Amniotic stem cell (primary cell): ENCODE measurements at regions not wholly inside any gene's neighbourhood (a gene's known extent, or its start where the extent isn't known, plus 50 kb on each side); places are given as distances from the start of the nearest gene placed in this dataset.
A peak's percentile ranks its signal among the peaks of the same experiment; 100 is the strongest.

Experiments used
- DNase-seq: peaks from one replicate; lab custom pipeline; 2025; lab: John Stamatoyannopoulos, UW

DNA sequence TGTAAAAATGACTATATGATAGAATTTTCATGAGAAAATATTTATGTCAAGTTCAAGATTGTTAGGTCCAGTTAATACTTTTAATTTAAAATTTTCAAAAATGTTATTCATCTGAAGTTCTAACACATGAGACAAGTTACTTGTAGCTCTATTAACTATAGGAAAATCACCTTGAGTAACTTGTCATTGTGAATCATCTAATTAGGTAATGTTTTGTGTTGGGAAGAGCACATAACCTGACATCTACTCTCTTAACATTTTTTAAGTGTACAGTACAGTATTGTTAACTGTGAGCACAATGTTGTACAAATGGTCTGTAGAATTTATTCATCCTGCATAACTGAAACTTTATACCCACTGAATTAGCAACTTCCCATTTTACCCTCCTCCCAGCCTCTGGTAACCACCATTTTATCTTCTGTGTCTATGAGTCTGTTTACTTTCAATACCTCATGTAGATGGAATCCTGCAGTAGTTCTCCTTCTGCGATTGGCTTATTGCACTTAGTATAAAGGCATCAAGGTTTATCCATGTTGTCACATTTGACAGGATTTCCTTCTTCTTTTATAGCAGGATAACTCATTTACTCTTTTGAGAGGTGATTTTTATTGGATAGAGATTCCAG, 54.6 kb downstream of the ARL4A start:
- no peak for DNase-seq

DNA sequence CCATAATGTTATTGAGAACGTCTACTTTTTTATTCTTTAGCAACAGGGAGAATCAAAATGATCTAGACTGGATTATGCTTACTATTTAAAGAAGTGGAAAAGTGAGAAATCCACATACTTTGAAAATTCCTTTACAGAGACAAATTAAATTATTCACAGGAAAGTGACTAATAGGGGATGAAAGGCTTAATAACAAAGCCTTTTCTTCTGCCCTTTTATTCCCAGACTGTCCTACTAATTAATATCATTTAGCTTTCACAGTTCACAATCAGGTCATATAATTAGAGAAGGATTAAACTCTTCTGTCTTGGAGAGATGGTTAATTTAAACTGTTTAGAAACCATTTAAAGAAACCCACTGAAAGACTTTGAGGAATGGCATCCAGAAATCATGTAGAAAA, 58.8 kb downstream of the ARL4A start:
- DNase-seq, result no peak

DNA sequence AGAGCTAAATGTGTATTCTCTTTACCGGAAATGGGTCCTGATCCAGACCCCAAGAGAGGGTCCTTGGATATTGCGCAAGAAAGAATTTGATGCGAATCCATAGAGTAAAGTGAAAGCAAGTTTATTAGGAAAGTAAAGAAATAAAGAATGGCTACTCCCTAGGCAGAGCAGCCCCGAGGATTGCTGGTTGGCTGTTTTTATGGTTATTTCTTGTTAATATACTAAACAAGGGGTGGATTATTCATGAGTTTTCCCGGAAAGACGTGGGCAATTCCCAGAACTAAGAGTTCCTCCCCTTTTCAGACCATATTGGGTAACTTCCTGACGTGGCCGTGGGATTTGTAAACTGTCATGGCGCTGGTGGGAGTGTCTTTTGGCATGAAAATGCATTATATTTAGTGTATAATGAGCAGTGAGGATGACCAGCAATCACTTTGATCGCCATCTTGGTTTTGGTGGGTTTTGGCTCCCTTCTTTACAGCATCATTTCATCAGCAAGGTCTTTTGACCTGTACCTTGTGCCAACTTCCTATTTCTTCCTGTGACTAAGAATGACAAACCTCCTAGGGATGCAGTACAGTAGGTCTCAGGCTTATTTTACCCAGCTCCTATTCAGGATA, 60.4 kb downstream of the ARL4A start:
- no peak for DNase-seq

DNA sequence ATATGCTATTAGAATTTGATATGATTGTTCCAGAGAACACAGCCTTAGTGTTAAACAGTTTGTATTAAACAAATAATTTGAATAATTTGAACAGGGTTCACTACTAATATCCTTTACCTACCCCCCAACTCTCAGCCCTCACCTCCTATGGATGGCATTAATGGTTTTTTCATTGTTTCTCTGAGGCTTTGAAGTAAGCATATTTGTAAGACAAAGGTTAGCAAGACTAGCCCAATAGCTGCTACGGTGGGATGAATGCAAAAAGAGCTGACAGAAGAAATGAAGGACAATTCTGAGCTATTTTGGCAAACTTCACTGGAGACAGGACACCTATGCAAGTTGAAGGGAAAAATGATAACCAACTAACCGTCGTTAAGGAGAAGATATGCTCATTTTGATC, 61.6 kb downstream of the ARL4A start:
- no peak for DNase-seq

DNA sequence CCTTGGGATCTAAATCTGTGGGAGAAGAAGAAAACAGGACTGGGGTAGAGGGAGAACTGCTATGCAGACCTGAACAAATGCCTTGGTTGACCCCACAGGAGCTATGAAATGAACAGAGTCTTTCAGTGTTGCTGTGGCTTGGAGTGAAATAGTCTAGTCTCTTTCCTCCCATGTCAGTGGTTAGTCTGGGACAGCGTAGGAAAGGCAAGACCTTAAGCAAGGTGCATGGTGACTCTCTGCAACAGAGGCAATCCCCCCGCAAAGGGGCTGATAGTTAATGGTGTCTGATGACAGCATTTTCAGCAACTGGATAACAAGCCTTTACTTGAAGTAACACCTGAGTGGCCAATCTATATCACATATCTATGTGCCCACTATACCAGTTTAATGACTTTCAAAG, 62.3 kb downstream of the ARL4A start:
- DNase-seq, result no peak

DNA sequence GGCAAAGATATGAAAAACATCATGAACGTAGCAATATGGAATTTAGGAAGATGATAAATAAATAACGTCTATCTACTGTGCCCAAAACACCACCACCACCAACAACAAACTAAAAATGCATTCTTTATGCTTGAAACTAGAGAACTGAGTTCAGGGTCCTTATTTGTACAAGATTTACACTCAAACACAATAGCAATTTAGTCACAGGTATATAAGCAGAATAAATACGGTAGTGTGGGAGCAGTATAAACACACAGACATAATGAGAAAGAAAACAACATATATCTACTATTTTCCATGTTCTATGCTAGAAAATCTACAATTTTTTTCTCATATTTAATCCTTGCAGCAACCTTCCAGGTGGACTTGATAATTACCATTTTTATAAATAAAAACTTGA, 64.3 kb downstream of the ARL4A start:
- no peak for DNase-seq

DNA sequence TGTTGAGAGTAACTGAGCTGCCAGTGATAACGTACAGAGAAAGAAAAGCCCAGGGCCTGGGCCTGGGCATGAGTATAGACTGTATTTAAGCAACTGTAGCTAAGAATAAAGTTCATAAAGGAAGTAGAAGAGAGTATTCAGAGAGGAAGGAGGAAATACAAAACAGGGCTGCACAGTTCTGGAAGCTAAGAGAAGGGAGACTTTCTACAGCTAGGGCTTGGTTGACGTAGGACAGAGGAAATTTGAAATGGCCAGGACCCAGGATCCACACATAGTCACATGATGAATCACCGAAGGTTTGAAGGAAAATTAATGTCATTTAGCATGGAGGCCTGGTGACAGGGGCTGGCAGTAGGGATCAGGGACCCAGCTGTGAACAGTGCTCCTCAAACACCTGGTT, 66.7 kb downstream of the ARL4A start:
- no peak for DNase-seq

DNA sequence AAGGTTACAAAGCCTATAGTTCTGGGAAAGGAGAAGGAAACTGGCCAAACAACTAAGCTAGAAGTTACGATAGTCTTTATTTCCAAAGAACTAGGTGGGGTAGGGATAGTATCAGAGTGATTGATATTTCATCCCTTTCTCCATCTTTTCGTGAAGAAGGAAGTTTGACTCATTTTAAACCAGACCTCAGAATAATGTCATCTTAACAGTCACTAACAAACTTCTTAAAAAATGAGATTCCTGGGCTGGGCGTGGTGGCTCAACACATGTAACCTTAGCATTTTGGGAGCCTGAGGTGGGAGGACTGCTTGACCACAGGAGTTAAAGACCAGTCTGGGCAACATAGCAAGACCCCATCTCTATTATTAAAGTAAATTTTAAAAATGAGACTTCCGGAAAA, 69.4 kb downstream of the ARL4A start:
- DNase-seq, result no peak

DNA sequence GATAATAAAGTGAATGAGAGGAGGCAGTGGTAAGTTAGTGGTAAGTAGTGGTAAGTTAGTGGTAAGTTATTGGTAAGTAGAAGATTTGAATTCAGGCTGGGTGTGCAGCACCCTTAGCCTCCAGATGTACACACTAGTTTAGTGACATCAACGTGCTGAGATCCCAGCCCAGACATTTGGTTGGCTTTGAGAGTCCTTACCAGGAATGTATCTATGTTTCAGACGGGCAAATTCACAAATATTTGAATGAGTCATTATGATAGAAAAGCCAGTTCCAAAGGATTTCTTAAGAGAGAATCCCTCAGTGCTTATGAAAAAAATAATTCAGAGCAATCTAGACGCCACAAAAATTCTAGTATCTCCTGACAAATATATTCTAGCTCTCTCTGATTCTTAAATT, 70.0 kb downstream of the ARL4A start:
- peak; percentile 67 for DNase-seq

DNA sequence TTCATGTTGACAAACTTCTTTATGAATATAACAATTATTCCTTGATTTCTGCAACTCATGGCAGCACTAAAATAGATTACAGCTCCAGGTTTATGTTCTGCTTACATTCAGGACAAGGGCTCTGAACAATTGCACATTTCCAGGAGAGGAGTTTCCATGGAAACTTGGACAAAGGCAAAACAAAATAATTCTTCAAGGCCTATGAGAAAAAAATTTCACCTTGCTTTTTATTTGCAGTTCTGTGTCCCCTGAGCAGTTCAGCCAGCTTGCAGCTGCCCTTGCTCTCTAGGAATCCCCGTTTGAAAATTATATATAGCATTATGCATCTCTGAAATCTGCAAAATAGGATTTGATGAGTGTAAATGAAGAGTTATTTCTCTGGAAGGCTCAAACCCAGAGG, 71.7 kb downstream of the ARL4A start:
- no peak for DNase-seq

DNA sequence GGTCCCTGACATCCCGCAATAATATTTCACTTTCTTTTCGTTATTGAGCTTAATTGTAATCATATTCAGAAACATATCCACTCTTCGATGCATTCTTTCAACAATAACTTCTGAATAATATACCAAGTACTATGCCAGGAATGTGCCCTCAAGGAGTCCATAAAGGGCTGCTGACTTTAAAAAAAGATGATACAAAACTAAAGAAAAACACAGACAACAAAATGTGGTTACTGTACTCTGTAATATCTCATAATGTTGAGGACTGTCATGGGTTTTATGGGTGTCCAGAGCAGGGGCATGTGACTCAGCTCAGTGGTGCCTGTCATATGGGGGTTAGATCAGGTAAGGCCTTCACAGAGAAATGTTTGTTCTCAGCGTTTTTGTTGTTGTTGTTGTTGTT, 73.7 kb downstream of the ARL4A start:
- DNase-seq, result no peak

DNA sequence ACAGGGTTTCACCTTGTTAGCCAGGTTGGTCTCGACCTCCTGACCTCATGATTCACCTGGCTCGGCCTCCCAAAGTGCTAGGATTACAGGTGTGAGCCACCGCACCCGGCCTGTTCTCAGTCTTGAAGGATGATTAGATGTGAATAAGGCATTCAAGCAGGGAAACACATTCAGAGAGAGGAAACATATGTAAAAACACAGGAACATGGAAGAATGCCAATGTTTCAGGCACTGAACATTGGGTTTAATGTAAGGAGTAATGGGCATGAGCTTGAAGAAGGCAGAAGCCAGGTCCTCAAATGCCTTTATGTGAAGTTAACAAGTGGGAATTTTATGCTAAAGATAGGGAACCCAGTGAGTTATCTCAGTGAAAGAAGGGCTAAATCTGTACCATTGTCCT, 74.3 kb downstream of the ARL4A start:
- DNase-seq, result no peak

DNA sequence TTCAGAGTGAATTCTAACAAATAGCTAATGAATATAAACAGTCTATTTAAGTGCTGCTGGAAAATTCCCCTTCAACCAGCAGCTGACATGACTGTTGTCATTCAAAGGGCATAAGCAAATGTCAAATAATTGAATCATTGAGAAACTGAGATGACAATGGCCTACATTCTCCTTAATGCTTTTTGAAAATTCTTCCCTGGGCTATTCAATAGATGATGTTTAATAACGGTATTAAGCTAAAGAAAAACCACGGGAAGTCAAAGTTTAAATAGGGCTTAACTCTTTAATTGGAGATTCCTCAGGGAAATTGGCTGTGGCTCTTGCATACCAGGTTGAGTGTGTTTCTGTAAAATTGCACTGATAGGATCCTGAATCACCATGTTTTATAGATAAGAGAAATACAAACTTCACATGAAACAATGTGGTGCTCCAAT, 77.0 kb downstream of the ARL4A start:
- no peak for DNase-seq

DNA sequence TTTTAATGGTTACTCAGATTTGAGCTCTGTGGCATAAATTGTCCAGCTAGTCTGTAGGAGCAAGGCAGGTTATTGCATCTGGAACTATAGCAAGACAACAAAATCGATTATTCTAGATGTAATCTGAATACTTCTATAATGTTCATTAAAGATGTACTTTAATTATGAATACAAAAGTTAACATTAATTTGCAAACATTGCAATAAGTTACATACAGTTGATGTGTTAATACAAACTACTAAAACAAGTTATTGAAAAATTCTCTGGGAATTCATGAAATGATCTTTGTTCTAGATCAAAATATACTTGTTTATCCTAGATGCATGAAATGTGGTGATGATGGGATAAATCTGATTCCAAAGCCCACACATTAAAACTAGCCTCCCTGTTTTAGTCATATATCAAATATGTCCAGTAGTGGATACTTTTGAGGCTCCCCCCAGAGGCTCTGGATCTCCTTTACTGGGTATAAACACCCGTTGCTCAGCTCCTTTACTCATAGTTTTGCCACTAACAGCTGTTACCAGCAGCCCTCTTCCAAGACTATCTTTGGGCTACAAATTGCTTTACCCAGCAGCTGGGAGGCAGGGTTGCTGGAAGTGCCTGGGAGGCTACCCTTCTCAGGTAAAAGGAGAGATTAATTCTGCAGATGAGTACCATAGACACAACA, 78.1 kb downstream of the ARL4A start:
- no peak for DNase-seq

DNA sequence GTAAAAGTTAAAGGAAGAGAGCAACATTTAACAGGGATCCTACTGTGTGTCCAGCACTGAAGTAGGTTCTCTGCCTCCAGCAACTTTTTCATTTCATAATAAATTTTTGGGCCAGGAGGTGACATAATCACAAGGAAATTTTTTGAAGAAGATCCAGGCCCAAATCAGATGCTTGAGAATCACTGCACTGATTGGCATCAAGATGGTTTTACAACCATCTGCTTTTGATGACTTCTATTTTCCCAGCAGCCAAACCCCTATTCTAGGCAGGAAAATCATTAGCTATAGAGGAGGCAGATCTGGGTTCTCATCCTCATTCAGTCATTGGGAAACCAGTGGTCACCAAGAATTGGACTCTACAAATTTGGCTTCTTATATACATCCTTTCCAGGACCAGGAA, 79.0 kb downstream of the ARL4A start:
- no peak for DNase-seq

DNA sequence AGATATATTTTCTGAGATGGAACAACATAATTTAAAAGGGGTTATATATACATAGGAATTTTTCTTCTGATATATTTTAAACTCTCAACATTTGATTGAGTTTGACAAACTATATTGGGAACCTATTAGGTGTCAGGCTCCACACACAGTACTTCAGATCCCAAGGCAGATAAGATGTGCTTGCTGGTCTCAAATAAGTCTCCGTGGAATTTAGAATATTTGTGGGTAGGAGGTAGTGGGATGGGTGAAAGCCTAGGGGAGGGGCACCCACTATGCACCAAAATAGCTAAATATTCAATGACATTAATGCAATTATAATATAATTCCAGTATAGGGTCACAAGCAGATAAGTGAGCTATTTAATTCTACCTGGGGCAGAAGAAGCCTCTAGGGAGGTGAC, 81.5 kb downstream of the ARL4A start:
- DNase-seq, result no peak

DNA sequence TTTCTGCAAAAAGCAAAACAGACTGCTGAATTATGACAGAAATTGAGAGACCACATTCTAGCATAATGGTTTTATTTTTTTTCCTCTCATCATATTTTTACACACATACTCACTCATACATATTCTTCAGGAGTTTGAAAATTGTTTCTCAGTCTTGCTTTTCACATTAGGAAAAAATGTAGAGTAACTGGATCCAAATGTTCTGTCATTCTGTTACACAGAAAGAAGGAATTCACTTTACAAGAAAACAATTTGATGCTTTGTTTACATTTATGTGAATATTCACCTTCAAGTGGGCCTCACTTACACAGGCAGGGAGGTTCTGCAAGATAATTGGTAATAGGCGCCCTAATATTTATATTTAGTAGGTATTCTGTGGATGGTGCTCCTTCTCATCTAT, 82.0 kb downstream of the ARL4A start:
- DNase-seq, result no peak

DNA sequence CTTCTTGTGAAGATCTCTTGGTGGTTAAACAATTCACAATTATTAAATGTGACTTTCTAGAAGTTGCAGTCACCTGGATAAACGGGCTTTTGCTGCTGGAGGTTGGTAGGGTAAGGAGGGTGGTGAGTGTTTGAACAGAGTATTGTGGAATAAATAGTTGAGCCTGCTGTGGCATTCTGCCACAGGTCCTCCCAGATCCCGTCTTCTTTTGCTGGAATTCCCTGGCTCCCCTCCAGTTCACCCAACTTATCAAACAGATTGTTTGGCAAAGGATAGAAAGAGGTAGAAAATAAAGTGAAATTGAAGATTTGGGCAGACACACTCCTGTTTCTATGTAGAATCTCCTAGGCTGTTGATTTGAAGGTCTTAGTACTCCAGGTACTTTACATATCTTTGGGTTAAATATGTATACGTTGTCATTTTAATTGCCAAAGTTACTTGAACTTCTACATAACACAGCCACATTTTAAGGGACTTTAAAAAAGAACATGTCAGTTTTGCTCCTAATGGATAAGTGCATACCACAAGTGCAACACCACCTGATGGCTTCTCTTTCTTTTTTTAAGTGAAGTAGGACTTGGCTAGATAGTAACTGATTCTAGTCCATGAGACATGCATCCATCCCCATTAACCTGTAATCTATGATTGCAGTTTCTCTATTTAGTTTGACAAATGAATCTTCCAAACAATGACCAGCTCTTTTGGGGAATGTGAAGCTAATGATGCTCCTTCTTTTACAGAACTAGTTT, 83.0 kb downstream of the ARL4A start:
- DNase-seq, result no peak

DNA sequence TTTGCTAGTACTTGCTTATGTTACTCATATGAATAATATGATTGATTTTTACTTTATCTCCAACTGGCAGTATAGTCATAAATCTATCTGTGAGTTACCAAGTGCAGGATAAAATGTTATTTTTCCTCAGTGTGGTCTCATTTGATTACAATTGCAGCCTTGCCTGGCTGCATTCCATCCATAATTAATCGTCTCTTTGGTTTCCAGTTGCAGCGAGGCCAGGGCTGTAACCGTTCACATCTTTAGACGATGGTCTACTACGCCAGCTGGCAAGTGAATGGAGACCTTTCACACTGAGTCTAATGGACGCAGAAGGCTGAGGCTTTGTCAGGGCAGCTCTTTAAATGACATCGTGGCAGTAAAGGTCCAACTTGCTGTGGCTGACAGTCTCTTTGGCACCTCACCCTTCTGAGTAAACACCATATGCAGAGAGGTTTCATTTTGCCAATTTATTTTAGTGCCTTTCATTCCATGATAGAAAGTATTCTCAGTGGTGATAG, 84.0 kb downstream of the ARL4A start:
- no peak for DNase-seq

DNA sequence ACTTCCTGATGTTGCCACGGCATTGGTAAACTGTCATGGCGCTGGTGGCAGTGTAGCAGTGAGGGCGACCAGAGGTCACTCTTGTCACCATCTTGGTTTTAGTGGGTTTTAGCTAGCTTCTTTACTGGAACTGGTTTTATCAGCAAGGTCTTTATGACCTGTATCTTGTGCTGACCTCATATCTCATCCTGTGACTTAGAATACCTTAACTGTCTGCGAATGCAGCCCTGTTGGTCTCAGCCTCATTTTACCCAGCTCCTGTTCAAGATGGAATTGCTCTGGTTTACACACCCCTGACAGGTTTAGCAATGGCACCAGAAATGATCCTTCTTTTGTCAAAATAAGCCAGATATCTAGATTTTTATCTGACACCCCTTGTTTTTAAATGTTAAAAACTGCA, 85.3 kb downstream of the ARL4A start:
- DNase-seq, result no peak

DNA sequence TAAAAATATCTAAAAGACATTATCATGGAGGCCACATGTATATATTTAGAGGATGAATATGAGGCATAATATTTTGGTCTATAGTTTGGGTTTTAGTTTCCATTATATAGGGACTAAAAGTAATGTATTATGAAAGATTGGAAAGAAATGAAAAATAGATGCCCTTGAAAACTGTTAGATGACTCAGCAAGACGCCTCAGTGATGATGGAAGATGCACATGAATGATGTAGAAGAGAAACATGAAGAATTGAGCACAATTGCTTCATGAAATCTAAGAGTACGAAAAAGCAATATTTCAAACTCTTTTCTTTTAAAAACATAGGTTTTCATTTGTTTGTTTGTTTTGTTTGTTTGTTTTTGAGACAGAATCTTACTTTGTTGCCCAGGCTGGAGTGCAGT, 89.8 kb downstream of the ARL4A start:
- DNase-seq, result no peak

DNA sequence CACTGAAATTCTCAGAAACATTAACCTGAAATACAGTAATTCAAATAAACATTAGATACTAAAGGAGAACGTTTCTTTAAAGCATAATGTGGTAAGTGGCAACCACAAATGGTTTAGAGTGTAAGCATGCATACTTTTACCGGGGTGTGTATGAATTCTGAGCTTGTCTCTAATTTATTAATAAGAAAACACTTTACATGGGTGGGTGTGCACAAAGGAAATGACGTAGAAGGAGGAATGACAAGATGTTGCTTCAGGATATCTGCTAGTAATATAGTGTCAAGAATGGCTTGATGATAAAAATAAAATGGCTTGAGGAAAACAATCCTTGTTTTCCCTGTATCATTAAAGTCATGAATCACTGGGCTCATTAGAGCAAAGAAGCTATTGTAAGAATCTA, 92.5 kb downstream of the ARL4A start:
- DNase-seq, result no peak
